ENCODE measurements at regions not wholly inside any gene's neighbourhood (a gene's known extent, or its start where the extent isn't known, plus 50 kb on each side); places are given as distances from the start of the nearest gene placed in this dataset.
"Not testable (repeated sequence)": the region's sequence is repeated elsewhere in the genome, so short reads cannot be mapped to it uniquely, and the experiment has no call there.

GRCh38 chr3:144549166-144549565, 577.5 kb downstream of the DIPK2A start:
- no peak for DNase-seq

GRCh38 chr3:144552346-144553057, 580.9 kb downstream of the DIPK2A start:
- DNase-seq: no peak

- no peak for DNase-seq
Observed at GRCh38 chr3:144553301-144553700, 581.7 kb downstream of the DIPK2A start.

- no peak for DNase-seq
Observed at GRCh38 chr3:144554889-144555288, 583.3 kb downstream of the DIPK2A start.

GRCh38 chr3:144556392-144556791, 584.8 kb downstream of the DIPK2A start:
- no peak for DNase-seq

GRCh38 chr3:144557515-144557914, 585.9 kb downstream of the DIPK2A start:
- no peak for DNase-seq

- no peak for DNase-seq
Observed at GRCh38 chr3:144564011-144564410, 592.4 kb downstream of the DIPK2A start.

GRCh38 chr3:144566320-144566719, 594.7 kb downstream of the DIPK2A start:
- DNase-seq: no peak

- DNase-seq: no peak
Observed at GRCh38 chr3:144569651-144570050, 598.0 kb downstream of the DIPK2A start.

- no peak for DNase-seq
Observed at GRCh38 chr3:144583871-144584270, 612.2 kb downstream of the DIPK2A start.

- no peak for DNase-seq
Observed at GRCh38 chr3:144585408-144585807, 613.8 kb downstream of the DIPK2A start.

- DNase-seq: peak; percentile 8
Observed at GRCh38 chr3:144585953-144586352, 614.3 kb downstream of the DIPK2A start.

- peak; percentile 43 for DNase-seq
Observed at GRCh38 chr3:144586382-144586781, 614.8 kb downstream of the DIPK2A start.

GRCh38 chr3:144590854-144591253, 619.2 kb downstream of the DIPK2A start:
- DNase-seq: no peak

GRCh38 chr3:144593881-144594280, 622.3 kb downstream of the DIPK2A start:
- DNase-seq: peak; percentile 6

- DNase-seq: not testable (repeated sequence)
Observed at GRCh38 chr3:144620236-144620635, 648.6 kb downstream of the DIPK2A start.

GRCh38 chr3:144622845-144623244, 651.2 kb downstream of the DIPK2A start:
- peak; percentile 17 for DNase-seq

GRCh38 chr3:144624656-144625055, 653.0 kb downstream of the DIPK2A start:
- DNase-seq: no peak

GRCh38 chr3:144626835-144627234, 655.2 kb downstream of the DIPK2A start:
- DNase-seq: no peak

- no peak for DNase-seq
Observed at GRCh38 chr3:144629381-144629780, 657.8 kb downstream of the DIPK2A start.

GRCh38 chr3:144636833-144637232, 665.2 kb downstream of the DIPK2A start:
- peak; percentile 2 for DNase-seq

- no peak for DNase-seq
Observed at GRCh38 chr3:144638009-144638408, 666.4 kb downstream of the DIPK2A start.

GRCh38 chr3:144643771-144644198, 672.2 kb downstream of the DIPK2A start:
- DNase-seq: no peak

GRCh38 chr3:144645300-144645699, 673.7 kb downstream of the DIPK2A start:
- DNase-seq: no peak

- DNase-seq: no peak
Observed at GRCh38 chr3:144650380-144650779, 678.8 kb downstream of the DIPK2A start.

Data from hematopoietic multipotent progenitor cell treated with erythropoietin and hydrocortisone succinate and interleukin-3 and kit ligand, for 4 days (in vitro differentiated cells).